Neural progenitor cell (in vitro differentiated cells): ENCODE measurements at regions not wholly inside any gene's neighbourhood (a gene's known extent, or its start where the extent isn't known, plus 50 kb on each side); places are given as distances from the start of the nearest gene placed in this dataset.

ENCODE experiments used
- CTCF ChIP-seq: fragments of 200-600 bp; sonication (generic); IDR thresholded peaks from 2 replicates; pipeline ENCODE4 v1.5.1; 2017; ENCODE audit warnings: antibody characterized with exemption, mild to moderate bottlenecking
- EZH2 ChIP-seq: fragments of 200-600 bp; sonication (generic); IDR thresholded peaks from 2 replicates; pipeline ENCODE4 v1.6.1; 2017; ENCODE audit warnings: antibody characterized with exemption, mild to moderate bottlenecking, moderate library complexity
- EZH2phosphoT487 ChIP-seq: fragments of 200-600 bp; sonication (generic); IDR thresholded peaks from 2 replicates; pipeline ENCODE4 v1.6.1; 2017; ENCODE audit warnings: antibody characterized with exemption

GRCh38 chr3:193932136-193932535 lies 203.8 kb upstream of the HES1 start:
- TF ChIP-seq CTCF (no peak), EZH2 (no peak), EZH2phosphoT487 (no peak)
